Endothelial cell (in vitro differentiated cells): ENCODE measurements at regions not wholly inside any gene's neighbourhood (a gene's known extent, or its start where the extent isn't known, plus 50 kb on each side); places are given as distances from the start of the nearest gene placed in this dataset.

ENCODE experiments used
- DNase-seq: peaks from one replicate; pipeline ENCODE4 v3.0.0; 2021; ENCODE audit warnings: low spot score
- H3K27ac Mint-ChIP-seq: one replicate; pipeline ENCODE4 v1.8.0; 2021; ENCODE audit warnings: mixed read lengths, inconsistent platforms; ENCODE audit not compliant: unreplicated experiment
- H3K27me3 Mint-ChIP-seq: one replicate; pipeline ENCODE4 v1.8.0; 2021; ENCODE audit warnings: mild to moderate bottlenecking, moderate library complexity, mixed read lengths, inconsistent platforms; ENCODE audit not compliant: unreplicated experiment
- H3K36me3 Mint-ChIP-seq: one replicate; pipeline ENCODE4 v1.8.0; 2021; ENCODE audit warnings: mild to moderate bottlenecking, low read depth, mixed read lengths, inconsistent platforms; ENCODE audit not compliant: unreplicated experiment
- H3K4me1 Mint-ChIP-seq: one replicate; pipeline ENCODE4 v1.8.0; 2021; ENCODE audit warnings: mild to moderate bottlenecking, mixed read lengths, inconsistent platforms; ENCODE audit not compliant: unreplicated experiment
- H3K4me3 Mint-ChIP-seq: one replicate; pipeline ENCODE4 v1.8.0; 2021; ENCODE audit warnings: mild to moderate bottlenecking, mixed read lengths, inconsistent platforms; ENCODE audit not compliant: unreplicated experiment
- H3K9me3 Mint-ChIP-seq: one replicate; pipeline ENCODE4 v1.8.0; 2021; ENCODE audit warnings: mixed read lengths, inconsistent platforms; ENCODE audit not compliant: unreplicated experiment
- TF ChIP-seq, protein P1 (sequence below): fragments of 200-600 bp; sonication (generic); IDR thresholded peaks from one replicate; pipeline ENCODE4 v1.5.0; 2021; ENCODE audit warnings: antibody characterized with exemption; ENCODE audit not compliant: unreplicated experiment

DNA sequence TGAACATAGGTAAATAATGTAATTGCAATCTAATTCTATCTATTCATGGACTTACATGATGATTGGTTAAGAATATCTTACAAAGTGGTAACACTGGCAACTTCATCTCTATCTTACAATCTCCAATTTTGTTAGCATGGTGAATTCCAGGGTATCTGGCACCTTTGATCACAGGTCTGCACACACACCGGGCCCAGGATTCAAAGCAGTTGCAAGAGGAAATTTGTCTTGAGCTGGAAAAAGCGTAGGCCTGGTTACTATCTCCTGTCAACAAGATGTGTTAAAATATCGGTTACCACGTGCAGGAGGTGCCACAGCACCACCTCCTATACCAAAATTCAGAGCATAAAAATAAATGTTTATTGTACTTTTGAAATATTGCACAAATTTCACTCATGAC, 2428.4 kb downstream of the PCDH9 start:
- Mint-ChIP-seq H3K27me3 (no peaks in the 10 kb centered on the region), H3K4me1 (no peaks in the 10 kb centered on the region), H3K9me3 (no peaks in the 10 kb centered on the region), H3K36me3 (no peaks in the 10 kb centered on the region), H3K4me3 (no peak overlapping the region), H3K27ac (no peak overlapping the region)
- TF ChIP-seq, protein P1, sequence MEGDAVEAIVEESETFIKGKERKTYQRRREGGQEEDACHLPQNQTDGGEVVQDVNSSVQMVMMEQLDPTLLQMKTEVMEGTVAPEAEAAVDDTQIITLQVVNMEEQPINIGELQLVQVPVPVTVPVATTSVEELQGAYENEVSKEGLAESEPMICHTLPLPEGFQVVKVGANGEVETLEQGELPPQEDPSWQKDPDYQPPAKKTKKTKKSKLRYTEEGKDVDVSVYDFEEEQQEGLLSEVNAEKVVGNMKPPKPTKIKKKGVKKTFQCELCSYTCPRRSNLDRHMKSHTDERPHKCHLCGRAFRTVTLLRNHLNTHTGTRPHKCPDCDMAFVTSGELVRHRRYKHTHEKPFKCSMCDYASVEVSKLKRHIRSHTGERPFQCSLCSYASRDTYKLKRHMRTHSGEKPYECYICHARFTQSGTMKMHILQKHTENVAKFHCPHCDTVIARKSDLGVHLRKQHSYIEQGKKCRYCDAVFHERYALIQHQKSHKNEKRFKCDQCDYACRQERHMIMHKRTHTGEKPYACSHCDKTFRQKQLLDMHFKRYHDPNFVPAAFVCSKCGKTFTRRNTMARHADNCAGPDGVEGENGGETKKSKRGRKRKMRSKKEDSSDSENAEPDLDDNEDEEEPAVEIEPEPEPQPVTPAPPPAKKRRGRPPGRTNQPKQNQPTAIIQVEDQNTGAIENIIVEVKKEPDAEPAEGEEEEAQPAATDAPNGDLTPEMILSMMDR = no peak
- no peak for DNase-seq

DNA sequence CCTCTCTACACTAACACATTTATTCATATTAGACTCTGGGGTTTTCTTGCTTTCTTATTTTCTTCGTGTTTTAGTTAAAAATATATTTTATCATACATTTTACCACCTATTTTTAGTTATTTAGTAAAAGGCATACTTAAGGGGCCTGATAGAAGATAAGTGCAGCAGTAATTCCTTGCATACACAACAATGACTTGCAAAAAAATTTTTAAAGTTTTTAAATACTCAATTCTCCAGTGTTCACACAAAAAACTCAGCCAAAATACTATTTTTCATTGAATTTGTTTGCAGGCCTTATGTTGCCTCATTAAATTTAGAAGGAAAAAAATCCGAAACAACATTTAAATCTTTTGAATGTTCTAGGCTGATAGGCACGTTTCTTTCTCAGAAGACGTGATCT, 2431.7 kb downstream of the PCDH9 start:
- Mint-ChIP-seq H3K4me3 (no peak overlapping the region), H3K36me3 (no peaks in the 10 kb centered on the region), H3K27ac (no peak overlapping the region), H3K4me1 (no peaks in the 10 kb centered on the region), H3K9me3 (no peaks in the 10 kb centered on the region), H3K27me3 (no peaks in the 10 kb centered on the region)
- TF ChIP-seq, protein P1 = no peak
- no peak for DNase-seq

DNA sequence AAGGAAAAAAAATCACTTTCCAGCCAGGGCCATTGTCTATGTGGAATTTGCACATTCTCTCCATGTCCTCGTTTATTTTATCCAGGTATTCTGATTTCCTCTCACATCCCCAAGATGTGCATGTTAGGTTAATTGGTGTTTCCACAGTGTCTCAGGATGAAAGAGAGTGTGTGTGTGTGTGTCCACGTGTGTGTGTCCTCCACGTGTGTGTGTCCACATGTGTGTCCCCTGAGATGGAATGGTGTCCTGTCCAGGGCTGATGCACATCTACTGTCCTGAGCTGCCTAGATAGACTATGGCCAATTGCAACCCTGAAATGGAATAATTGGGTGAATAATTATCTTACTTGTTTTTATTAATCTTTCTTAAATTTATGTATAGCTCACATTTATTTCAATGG, 2436.5 kb downstream of the PCDH9 start:
- no peak for DNase-seq
- Mint-ChIP-seq H3K4me1 (no peaks in the 10 kb centered on the region), H3K9me3 (no peaks in the 10 kb centered on the region), H3K27ac (no peak overlapping the region), H3K36me3 (no peaks in the 10 kb centered on the region), H3K27me3 (no peaks in the 10 kb centered on the region), H3K4me3 (no peak overlapping the region)
- TF ChIP-seq, protein P1 = no peak

DNA sequence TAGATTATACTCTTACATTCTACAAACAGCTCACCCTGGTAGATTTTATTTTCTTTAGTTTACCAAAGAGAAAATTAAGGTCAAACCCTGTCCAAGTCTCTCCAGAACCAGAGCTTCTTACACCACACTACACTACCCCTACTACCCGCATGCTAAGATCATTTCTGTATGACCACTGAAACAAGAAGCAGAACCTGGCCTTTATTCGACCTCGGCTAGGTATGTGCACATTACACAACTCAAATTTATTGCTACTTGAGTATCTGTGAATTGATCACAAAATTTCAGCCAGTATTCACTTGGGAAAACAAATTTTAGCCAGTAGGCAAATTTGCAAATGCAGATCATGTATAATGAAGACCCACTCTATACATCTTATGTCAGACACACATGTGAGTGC, 2437.0 kb downstream of the PCDH9 start:
- TF ChIP-seq, protein P1 = no peak
- H3K9me3 Mint-ChIP-seq = no peaks in the 10 kb centered on the region

DNA sequence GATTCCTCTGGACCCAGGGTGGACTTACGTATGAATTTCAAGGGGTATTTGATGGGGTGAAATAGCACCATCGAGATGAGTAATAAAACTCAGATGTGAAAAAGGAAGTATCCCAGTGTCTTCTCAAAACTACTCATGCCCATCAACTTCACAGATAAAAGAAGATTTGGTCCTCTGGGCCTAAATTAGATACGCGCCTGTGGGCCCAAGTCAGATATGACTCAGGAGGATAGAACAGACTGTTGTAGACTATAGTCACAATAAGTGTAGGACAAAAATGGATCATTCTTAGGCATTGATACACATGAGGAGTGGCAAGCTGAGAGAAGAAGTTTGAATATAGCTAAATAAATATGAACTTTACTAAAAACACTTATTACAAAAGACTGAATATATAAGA, 2438.8 kb downstream of the PCDH9 start:
- Mint-ChIP-seq H3K4me1 (no peaks in the 10 kb centered on the region), H3K4me3 (no peak overlapping the region), H3K27ac (no peak overlapping the region), H3K27me3 (no peaks in the 10 kb centered on the region), H3K9me3 (no peaks in the 10 kb centered on the region), H3K36me3 (no peaks in the 10 kb centered on the region)
- no peak for DNase-seq
- TF ChIP-seq, protein P1 = no peak

More for the DNA sequence above, 2437.0 kb downstream of the PCDH9 start:
- Mint-ChIP-seq H3K4me3 (no peak overlapping the region), H3K4me1 (no peaks in the 10 kb centered on the region), H3K36me3 (no peaks in the 10 kb centered on the region), H3K27ac (no peak overlapping the region), H3K27me3 (no peaks in the 10 kb centered on the region)
- no peak for DNase-seq
